ENCODE measurements at regions not wholly inside any gene's neighbourhood (a gene's known extent, or its start where the extent isn't known, plus 50 kb on each side); places are given as distances from the start of the nearest gene placed in this dataset.
"Not testable (repeated sequence)": the region's sequence is repeated elsewhere in the genome, so short reads cannot be mapped to it uniquely, and the experiment has no call there.

DNA sequence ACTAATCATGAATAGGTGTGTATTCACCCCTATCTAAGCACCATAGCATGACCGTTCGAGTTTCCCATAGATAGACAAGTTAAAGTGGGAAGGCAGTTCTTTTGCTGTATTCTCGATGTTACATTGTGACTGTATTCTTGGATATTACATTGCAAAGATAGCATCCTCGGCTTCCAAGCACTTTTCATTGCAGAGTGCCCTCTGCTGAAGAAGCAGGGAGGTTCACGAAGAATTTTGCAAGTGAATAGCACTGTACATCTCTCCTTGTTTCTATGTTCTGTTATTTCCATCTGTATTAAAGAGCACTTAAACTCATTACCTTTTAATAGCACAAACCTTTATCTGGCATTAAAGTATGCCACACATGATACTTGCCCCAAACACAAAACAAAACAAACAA is 426.7 kb upstream of the ARX start:
- TF ChIP-seq, protein P1, sequence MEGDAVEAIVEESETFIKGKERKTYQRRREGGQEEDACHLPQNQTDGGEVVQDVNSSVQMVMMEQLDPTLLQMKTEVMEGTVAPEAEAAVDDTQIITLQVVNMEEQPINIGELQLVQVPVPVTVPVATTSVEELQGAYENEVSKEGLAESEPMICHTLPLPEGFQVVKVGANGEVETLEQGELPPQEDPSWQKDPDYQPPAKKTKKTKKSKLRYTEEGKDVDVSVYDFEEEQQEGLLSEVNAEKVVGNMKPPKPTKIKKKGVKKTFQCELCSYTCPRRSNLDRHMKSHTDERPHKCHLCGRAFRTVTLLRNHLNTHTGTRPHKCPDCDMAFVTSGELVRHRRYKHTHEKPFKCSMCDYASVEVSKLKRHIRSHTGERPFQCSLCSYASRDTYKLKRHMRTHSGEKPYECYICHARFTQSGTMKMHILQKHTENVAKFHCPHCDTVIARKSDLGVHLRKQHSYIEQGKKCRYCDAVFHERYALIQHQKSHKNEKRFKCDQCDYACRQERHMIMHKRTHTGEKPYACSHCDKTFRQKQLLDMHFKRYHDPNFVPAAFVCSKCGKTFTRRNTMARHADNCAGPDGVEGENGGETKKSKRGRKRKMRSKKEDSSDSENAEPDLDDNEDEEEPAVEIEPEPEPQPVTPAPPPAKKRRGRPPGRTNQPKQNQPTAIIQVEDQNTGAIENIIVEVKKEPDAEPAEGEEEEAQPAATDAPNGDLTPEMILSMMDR (IDR thresholded peaks at IDR 0.05): no peak
- no peak for TF ChIP-seq POLR2A (IDR thresholded peaks at IDR 0.05)
- 24 to 40% methylated on average over 5 of the region's 5 CpGs for WGBS, 2 donors

DNA sequence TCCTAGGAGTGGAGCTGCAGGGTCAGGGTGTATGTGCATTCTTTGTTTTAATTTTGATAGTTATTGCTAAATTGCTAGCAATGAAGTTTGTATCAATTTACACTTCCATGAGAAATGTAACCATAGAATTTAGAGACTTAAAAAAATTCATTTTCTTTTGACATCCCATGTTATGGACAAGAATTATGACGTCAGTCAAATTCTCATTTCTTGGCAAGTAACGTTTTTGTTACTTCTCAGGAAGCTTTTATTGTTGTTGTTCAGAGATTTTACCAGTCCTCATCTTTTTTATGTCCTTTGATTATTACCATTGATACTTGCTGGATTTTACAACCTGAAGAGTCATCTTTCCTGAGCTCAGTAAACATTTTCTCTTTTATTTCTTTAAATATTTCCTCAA is 417.5 kb upstream of the ARX start:
- no peak for ATAC-seq
- no peak for DNase-seq
- WGBS, 2 donors: 22 to 29% methylated on average over 2 of the region's 2 CpGs
- no peaks in the 10 kb centered on the region for H3K4me1 ChIP-seq
- intact Hi-C loops (cut with DNase I): no loop called here
- no peak overlapping the region for H3K27ac ChIP-seq
- H3K27me3 ChIP-seq: no peaks in the 10 kb centered on the region
- no peak overlapping the region for H3K4me3 ChIP-seq
- H3K36me3 ChIP-seq (replicated peaks in 1 of 2; ENCODE audit: insufficient read depth in 1 of 2, low read depth in 2 of 2): no peaks in the 10 kb centered on the region
- H3K9me3 ChIP-seq: no peaks in the 10 kb centered on the region
- TF ChIP-seq POLR2A (IDR thresholded peaks at IDR 0.05): no peak
- TF ChIP-seq, protein P1 (IDR thresholded peaks at IDR 0.05): no peak

More for the DNA sequence above, 426.7 kb upstream of the ARX start:
- H3K27ac ChIP-seq: no peak overlapping the region
- intact Hi-C loops (cut with DNase I): no loop called here
- no peak for DNase-seq
- no peaks in the 10 kb centered on the region for H3K36me3 ChIP-seq (replicated peaks in 1 of 2; ENCODE audit: insufficient read depth in 1 of 2, low read depth in 2 of 2)
- no peak overlapping the region for H3K4me3 ChIP-seq
- no peaks in the 10 kb centered on the region for H3K9me3 ChIP-seq
- no peak for ATAC-seq
- H3K4me1 ChIP-seq: no peaks in the 10 kb centered on the region
- no peaks in the 10 kb centered on the region for H3K27me3 ChIP-seq

DNA sequence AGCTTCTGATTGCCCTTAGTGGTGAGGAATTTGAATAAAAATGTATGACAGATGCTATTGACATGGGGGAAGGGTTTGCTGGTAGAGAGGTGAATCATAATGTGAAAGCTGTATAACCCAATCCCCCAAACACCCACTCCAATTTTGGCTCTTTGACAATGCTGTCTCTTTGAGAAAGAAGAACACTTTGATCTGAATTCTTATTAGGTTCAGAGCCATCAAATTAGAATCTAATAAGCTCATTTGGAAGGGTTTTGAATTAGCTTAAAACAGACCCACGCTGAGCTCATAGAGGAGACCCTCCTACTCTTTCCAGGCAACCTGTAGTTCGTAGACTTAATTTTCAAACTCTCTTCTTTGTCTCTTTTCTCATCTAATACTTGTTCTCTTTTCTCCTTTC is 416.6 kb upstream of the ARX start:
- Histone ChIP-seq H3K27ac (no peak overlapping the region), H3K4me1 (no peaks in the 10 kb centered on the region), H3K27me3 (no peaks in the 10 kb centered on the region), H3K4me3 (no peak overlapping the region), H3K9me3 (no peaks in the 10 kb centered on the region), H3K36me3 (replicated peaks in 1 of 2; ENCODE audit: insufficient read depth in 1 of 2, low read depth in 2 of 2) (no peaks in the 10 kb centered on the region)
- ATAC-seq (no peak), DNase-seq (no peak)
- 29 to 44% methylated on average over 2 of the region's 2 CpGs for WGBS, 2 donors
- intact Hi-C loops (cut with DNase I): no loop called here
- TF ChIP-seq, protein P1 (IDR thresholded peaks at IDR 0.05): no peak
- TF ChIP-seq POLR2A (IDR thresholded peaks at IDR 0.05): no peak

DNA sequence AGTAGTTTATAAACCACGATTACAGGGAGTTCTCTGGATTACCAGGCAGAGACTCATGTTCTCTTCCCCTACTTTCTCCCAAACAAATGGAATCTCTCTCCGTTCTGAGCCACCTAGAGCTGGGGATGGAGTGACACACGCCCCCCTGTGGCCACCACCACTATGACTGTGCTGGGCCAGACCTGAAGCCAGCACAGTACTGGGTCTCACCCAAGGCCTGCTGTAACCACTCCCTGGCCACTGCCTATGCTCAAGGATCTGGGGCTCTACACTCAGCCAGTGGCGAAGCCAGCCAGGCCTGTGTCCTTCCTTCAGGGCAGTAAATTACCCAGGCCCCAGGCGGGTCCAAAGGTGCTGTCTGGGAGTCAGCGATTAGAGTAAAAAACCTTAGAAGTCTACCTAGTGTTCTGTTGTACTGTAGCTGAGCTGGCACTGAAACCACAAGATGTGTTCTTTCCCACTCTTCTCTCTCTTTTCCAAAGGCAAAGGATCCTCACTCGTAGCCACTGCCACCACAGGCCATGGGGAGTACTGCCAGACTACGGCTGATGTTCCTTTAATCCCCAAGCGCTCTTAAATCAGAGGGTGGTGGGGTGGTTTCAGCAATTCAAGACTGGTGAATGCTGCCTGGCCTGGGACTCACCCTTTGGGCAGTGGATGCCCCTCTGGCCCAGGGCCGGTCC is 412.2 kb upstream of the ARX start:
- no peak for DNase-seq
- WGBS, 2 donors: 54 to 58% methylated on average over 9 of the region's 10 CpGs
- Histone ChIP-seq H3K4me3 (no peak overlapping the region), H3K9me3 (no peaks in the 10 kb centered on the region), H3K27ac (no peak overlapping the region), H3K4me1 (no peaks in the 10 kb centered on the region), H3K36me3 (replicated peaks in 1 of 2; ENCODE audit: insufficient read depth in 1 of 2, low read depth in 2 of 2) (no peaks in the 10 kb centered on the region), H3K27me3 (no peaks in the 10 kb centered on the region)
- intact Hi-C loops (cut with DNase I): no loop called here
- no peak for ATAC-seq
- TF ChIP-seq, protein P1 (IDR thresholded peaks at IDR 0.05): no peak
- TF ChIP-seq POLR2A (IDR thresholded peaks at IDR 0.05): no peak

DNA sequence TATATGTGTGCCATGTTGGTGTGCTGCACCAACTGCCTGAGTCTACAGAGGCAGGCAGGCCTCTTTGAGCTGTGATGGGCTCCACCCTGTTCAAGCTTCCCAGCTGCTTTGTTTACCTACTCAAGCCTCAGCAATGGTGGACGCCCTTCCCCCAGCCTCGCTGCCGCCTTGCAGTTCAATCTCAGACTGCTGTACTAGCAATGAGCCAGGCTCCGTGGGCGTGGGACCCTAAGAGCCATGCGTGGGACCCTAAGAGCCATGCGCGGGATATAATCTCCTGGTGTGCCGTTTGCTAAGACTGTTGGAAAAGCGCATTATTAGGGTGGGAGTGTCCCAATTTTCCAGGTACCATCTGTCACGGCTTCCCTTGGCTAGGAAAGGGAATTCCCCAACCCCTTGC is 388.4 kb upstream of the ARX start:
- DNase-seq; H3K4me3 ChIP-seq; intact Hi-C loops (cut with DNase I); H3K27ac ChIP-seq; H3K36me3 ChIP-seq (replicated peaks in 1 of 2; ENCODE audit: insufficient read depth in 1 of 2, low read depth in 2 of 2); H3K4me1 ChIP-seq; H3K9me3 ChIP-seq; ATAC-seq; H3K27me3 ChIP-seq: not testable (repeated sequence)
- 66 to 92% methylated on average over 4 to 9 of the region's 11 CpGs for WGBS, 2 donors
